Muscle of arm (tissue), 1 donor: ENCODE measurements at regions not wholly inside any gene's neighbourhood (a gene's known extent, or its start where the extent isn't known, plus 50 kb on each side); places are given as distances from the start of the nearest gene placed in this dataset.

Experiments used
- DNase-seq: peaks from one replicate; pipeline ENCODE4 v3.0.0-alpha.2; 2013

DNA sequence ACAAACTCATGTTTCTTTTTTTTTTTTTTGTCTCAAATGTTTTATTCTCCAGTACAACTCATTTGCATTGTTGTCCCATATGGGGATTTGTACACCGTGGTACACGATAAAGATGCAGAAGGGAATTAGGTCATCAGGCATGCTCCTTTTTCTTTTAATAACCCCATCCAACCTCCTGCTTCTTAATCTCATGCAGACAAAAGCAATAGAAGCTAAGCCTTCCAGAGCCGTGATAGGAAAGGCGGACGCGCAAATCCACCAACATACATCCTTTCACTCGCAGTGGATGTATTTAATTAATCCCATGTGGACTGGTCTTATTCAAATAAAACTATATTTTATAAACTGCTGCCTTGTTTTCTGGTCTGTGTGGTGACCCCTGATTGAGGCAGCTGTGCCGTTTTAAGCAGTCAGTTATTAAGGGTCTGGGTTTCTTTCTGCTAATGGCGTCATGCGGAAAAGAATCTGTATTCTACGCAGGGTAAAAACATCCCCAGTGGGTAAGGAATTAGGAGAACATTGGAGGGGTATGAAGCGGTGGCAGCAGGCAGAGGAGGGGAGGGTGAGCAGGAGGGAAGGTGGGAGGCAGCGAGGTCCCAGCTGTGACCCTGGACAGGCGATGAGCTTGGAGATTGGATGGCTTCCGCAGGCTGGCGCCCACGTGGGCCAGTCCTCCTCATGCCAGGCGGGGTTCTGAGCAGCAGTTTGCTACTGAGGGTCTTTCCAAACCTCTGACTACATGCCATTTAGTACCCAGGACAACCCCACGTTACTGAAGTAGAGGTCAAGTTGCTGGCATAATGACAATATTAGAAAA is 172.8 kb downstream of the LINC00237 start:
- DNase-seq = no peak

DNA sequence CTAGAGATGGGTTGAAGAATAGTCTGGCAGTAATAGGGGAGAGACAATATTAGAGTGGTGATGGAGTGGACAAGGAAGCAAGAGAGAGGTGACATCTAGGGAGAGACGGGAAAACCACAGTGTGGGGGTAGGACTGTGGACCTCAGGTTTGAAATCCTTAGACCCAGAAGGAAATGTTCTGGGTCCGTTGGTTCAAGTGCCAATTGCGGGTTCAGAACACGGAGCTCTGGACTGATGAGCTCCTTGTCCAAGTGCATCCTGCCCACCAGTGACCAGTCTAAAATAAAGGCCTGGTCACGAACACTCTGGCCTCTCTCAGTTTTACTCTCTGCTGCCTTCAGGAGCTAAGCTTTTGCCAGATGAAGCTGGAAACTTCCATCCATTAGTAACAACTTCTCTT is 174.0 kb downstream of the LINC00237 start:
- DNase-seq = no peak

DNA sequence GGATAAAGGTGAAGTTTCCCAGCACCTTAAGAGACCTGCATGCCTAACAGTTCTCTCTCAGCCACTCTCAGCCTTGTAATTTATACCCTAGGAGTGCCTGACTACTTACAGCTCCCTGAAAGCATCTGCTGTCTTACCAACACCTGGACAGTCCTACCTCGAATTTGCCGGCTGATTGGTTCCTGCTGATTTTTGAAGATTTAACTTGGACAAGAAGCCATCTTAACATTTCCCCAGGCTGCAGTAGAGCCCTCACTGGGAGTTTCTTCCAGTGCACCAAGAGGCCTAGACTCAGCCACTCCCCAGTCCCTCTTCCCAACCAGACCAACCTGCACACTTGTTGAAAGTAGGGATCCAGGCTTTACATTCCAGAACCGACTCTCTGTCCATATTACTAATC is 174.5 kb downstream of the LINC00237 start:
- no peak for DNase-seq

DNA sequence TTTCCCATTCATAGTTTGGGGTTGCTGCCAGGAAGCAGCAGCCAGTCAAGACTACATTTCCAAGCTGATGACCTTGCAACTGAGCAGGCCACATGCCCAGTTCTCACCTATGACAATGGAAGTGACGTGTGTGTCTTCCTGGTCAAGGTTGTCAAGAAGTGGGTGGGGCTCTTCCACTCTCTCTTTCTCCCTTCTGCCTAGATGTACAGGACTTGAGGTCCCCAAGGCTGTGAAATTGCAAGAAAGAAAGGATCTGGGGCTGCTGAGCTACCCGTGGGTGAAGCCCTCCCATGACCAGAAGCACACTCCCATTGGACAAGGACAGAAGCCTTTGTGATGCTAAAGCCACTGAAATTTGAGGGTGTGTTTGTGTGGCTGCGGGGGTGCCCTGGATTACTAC is 175.1 kb downstream of the LINC00237 start:
- no peak for DNase-seq

DNA sequence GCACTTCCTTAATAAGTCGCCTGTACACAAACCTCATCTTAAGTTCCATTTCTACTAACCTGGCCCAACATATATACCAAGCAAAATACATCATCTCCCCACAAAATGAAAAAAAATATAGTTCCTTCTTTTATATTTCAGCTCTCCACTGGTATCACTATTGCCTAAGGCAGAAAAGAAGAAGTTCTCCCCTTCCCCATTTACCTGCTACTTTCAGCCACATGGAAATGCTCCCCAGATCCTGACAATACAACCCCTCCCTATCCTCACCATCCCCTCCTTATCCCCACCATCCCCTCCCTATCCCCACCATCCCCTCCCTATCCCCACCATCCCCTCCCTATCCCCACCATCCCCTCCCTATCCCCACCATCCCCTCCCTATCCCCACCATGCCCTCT is 175.7 kb downstream of the LINC00237 start:
- DNase-seq = no peak

DNA sequence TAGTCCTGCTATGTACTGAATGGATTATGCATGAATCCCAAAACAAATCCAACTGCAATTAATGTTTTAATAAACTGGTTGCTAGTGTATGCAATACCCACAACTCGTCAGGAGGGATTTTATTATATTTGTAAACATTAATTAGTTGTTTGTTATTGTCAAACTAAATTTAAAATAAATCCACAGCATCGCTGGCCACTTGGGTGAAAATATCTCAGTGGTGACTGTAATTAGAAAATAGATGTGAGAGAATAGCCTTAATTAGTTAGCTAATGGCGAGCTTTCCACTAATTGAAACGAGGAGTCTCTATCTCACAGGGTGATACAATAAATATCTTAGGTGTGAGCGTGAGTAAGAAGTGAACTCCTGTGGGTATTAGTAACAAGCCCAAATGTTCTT is 176.8 kb downstream of the LINC00237 start:
- no peak for DNase-seq

DNA sequence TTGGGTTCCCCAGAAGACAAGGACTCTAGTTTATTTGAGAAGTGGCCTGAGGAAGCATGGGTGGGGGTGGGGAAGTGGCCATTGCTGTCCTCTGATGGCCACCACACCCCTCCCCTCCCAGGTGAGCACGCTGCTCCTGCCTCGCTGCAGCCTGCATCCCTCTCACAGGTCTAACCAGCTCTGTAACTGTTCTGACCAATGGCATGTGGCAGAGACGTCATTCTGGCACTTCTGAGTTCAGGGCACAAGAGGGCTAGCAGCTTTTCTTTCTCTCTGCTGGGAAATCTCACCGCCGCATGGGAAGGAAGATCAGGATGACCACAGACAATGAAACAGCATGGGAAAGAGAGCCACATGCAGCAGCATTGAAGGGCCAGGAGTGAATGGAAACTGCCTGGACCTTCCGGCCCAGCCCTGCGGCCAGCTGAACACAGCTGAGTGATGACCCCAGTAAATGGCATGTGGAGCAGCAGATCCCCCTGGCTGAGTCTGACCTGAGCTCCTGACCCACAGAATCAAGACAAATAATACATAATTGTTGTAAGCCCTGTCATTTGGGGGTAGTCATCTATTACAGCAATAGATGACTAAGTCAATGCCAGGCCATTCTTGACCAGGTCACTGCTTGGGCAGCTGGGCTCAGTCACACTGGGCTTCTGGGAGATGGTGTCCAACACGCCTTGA is 179.8 kb downstream of the LINC00237 start:
- DNase-seq = no peak

DNA sequence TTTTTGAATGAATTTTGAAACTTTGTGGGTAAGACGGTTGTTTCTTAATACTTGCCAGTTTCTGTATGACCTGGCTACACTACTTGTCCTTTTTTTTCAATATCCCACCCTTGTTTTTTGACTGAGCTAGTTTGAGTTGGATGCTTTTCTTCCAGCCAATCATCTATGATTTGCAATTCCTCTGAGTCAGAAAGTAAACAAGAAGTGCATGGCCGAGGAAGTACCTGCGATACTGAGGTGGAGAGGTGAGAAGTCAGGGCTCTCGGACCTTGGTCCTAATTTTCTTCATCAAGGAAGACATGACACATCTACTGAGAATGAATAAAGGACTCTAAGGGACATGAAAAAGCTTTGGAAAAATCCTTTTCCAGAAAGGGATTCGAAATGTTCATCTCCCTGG is 185.7 kb downstream of the LINC00237 start:
- DNase-seq = no peak

DNA sequence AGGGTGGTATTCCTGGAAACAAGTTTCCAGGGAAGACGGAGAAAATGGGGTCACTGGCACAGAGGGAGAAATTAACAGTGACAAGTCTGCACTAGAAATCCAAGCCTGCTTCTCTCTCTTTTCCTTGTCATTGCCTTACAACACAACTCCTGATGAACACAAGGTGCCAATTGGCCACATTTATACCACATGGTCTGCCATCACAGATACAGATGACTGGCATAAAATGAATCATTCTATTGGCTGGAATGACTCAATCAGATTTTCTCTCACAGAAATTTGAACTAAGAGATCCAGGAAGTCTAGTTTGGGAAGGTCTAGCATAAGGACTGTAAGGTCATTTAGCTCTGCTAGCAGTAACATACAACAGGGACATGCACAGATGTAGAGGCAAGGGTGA is 190.3 kb downstream of the LINC00237 start:
- DNase-seq = no peak

DNA sequence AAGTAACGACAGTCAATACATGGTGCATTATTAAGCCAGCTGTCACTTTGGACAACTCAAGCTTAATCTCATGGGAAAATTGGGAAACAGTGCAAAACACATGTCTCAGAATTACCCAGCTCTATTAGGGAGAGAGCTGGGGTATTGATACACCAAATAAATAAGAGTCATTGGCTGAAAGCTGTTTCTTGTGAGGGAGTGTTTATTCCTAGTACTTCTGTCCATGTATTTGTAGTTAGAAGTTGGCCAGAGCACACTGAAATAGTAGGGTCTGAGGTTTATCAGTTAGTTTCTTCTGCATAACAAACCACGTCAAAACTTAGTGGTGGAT is 192.0 kb upstream of the RALGAPA2 start:
- DNase-seq = no peak

DNA sequence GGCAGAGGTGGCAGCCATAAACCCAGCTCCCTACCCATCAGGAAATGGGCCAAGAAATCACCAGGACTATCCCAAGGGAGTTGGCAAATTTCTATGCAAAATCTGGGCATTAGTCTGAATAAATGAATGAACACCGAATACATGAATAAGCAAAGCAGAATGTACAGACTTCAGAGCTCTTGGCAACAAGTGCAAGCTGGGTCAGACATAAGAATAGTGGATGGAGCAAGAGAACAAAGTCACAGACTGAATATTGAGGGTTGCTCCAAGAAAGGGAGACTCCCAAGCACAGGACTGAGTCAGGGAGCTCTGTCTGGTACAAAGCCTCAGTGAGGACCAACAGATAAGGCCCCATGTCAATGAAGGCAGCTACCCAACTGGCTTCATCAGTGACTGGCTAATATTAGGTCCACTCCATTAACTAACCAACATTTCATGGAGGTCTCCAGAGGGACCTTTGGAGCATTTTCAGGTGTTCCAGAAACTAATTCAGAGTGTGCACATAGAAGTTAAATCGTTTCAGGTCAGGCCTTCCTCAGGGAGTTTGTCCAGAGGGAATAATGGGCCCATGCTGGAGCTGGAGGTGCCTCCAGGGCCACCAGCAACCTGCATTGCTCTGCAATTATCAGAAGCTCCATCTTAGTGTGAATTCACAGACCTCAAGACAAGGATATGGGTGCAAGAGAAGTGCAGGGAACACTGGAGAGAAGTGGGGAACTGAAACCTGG is 191.5 kb upstream of the RALGAPA2 start:
- DNase-seq = no peak

DNA sequence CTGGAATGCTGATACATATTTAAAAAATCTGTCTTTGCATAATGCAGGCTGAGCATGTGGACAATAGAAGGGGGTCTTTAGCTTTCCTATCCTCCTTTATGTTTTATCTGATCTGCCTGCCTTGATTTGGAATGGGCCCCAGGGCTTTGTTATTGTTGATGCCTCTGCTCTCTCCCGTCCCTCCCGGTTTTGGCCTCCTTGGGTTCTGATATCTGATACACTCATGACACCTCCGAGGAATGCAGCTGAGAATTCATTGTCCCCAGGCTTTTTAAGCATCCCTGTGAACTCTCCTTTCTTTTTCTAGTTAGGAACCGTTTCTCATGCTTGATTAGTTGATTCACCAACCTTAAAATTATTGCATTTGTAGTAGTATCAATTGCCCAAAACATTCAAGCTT is 185.5 kb upstream of the RALGAPA2 start:
- DNase-seq = no peak

DNA sequence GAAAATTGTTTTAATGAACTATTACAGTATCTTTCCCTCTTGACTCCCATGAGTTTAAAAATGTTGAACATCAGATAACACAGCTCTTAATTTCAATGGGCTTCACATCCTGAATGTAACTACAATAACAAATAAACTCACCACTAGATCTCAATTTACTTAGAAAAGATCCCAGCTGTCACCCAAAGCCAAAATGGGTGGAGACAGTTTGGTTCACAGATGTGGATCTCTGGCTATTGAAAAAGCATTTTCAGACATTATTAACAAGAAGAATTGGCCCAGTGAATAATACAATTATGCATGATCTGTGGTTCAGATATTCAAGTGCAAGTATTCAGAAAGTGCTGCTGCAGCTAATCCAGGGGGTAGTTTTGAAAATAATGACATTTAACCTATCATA is 184.7 kb upstream of the RALGAPA2 start:
- peak; percentile 49 for DNase-seq

DNA sequence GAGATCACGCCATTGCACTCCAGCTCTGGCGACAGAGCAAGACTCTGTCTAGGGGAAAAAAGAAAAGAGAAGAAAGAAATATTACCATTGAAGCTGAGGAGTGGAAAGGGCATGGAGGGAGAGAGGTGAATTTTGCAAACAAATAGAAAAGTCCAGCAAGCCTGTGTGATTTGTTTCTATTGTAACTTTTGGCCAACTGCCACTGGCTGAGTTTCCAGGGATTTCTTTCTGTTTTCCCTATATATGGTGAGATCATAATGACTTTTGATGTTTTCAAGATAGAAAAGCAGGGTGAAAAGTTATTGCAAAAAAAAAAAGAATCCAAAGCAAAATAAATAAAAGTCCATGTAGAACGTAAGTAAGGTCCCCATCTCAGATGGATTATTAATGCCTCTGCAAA is 184.2 kb upstream of the RALGAPA2 start:
- DNase-seq = peak; percentile 56

DNA sequence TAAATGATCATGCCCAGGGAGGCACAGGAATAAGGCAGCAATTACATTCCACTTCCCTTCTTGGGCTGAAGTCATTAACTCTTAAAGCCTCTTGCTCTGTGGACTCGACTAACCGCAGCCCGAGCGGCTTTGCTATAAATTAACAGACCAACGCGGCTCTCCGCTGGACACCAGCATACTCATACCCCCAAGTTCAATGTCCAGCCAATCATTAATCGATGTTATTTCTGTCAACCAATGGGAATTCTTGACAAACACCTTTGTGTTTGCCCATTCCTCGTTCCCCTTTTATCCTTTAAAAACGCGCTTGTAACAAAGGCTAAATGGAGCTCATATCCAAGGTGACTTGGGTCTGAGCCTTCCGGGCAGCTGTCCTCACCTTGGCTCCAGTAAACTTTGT is 183.1 kb upstream of the RALGAPA2 start:
- DNase-seq = no peak

DNA sequence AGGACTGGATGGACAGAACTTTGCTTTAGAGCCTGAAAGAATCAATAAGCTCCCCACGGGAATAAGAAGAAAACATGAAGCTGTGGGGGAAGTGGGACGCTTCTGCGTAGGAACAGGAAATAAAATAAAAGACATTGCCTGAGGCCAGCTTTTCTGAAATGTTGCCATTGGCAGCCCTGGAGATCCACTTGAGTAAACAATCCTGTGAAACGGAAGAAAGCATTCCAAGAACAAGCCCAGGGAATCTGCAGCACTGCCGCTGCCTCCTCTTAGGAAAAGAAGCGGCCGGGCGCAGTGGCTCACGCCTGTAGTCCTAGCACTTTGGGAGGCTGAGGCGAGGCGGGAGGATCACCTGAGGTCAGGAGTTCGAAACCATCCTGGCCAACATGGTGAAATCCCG is 182.3 kb upstream of the RALGAPA2 start:
- DNase-seq = peak; percentile 69

DNA sequence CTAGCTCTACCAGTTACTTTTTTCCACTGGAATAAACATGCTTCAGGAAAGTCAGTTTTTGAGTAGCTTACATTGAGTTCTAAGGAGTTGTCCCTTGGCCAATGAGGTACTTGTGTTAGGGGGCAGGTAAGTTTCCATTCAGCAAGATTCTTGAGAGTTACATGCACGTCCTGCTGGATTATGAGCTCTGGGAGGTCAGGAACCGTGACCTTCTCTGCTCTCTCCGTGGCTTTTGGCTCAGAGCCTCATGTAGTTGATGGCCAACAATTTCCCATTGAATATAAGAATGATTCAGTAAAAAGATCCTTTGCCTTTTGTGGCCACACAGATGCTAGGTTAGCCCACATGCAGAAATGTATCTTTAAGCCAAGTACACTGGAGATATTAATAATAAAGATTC is 181.8 kb upstream of the RALGAPA2 start:
- DNase-seq = peak; percentile 17

DNA sequence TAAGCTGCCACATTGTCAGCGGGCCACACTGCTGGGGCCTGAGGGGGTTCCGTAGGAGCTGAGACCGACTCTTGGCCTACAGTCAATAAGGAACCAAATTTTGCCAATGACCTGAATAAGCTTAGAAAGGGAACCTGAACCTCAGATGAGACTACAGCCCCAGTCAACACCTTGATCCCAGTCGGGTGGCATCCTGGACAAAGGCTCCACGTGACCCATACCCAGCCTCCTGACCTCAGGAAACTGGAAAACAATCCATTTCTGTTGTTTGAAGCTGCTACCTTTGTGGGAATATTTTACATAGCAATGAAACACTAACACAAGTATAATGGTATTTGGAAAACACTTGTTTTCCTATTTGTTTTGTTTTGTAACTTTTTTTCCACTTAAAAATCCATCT is 179.9 kb upstream of the RALGAPA2 start:
- no peak for DNase-seq

DNA sequence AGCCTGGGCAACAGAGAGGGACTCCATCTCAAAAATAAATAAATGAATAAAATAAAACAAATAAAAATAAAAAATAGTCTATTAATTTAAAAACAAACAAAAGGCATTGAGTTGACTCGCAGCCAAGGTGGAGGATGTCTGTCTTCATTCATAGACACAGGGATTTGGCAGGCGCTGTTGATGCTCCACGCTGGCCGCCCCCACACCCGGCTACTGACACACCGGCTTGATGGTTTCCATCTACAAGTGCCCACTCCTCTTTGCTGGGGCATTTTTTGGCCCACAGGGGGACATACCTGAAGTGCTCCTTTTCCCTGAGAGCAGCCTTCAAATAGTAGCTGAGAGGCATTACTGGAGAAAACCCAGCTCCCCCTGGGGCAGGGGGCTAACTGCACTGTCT is 178.3 kb upstream of the RALGAPA2 start:
- no peak for DNase-seq

DNA sequence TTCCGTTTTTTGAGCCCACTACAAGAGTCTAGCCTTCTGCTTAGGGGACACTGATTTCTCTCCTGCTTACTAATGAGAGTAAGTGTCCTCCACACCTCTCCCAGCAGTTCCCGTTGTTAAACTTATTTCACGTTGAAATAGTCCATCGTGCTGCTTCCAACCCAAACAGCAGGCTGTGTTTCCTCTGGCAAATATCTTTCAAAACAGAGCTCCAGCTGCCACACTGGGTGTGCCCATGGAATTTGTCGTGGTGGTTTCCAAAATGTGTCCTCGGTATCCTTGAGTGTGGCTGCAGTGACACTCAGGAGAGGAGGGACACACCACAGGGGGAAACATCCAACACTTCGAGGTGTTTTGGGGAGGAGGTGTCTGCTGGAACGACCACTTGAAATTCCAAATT is 176.5 kb upstream of the RALGAPA2 start:
- no peak for DNase-seq

DNA sequence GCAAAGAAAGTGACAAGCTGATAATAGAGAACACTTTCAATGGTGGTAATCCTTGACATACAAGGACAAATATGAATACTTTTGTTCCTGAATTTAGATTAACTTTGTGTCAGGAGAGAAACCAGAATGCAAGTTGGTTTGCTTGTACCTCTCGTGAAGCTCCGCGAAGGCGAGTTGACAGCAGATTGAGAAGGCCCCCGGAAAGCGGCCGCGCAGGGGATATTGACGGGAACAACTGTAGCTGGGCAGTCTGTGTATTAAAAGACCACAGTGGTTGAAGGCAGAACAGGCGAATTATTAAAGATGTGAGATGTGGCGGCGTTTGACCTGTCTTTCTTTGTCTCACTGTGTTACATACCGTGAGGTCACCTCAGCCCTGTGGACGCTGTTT is 175.8 kb upstream of the RALGAPA2 start:
- no peak for DNase-seq

DNA sequence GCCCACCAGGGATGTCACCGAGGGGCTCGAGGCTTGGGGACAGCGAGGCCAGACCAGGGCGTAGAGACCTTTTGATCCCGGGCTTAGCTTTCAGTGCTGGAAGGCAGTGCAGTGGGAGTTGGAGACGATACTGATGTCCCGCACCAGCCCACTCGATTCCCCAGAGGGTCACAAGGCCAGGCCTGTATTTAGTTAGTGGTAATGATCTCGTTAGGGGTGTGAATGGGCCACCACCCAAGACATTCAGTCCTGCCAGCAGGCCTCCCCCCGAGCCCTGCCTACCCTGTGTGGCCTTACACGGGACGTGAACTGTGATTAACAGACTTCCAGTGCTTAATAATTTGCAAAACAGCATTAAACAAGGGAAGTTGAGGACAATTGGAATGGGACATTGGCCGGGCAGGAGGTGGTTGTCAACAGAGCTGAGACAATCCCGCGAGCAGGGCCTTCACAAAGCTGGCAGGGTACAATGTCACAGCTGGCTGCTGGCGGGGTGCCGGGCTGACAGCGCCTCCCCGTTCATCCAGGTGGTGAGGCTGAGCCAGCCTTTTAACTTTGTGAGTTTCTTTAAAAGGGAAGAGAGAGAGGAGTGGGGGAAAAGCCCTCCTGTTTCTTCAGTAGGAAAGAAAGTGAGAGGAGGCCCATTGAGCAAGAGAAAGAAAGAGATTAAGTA is 175.3 kb upstream of the RALGAPA2 start:
- DNase-seq = no peak

DNA sequence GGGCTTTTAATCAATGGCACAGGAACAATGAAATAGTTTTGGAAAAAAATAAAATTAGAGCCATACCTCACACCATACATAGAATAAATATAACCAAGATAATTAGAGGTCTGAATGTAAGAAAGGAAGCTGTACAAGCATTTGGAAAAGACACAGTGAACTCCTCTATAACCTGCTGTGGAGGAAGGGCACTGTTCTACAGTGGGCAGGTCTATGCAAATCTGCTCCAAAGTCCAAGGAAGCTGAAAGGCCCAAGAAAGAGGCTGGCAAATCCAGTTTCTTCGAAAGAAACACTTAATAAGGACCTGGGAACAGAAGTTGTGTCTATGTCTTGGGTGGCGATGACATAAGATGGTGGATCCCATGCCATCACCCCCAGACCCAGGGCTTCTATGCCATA is 169.4 kb upstream of the RALGAPA2 start:
- no peak for DNase-seq
